ENCODE measurements at regions not wholly inside any gene's neighbourhood (a gene's known extent, or its start where the extent isn't known, plus 50 kb on each side); places are given as distances from the start of the nearest gene placed in this dataset.

DNA sequence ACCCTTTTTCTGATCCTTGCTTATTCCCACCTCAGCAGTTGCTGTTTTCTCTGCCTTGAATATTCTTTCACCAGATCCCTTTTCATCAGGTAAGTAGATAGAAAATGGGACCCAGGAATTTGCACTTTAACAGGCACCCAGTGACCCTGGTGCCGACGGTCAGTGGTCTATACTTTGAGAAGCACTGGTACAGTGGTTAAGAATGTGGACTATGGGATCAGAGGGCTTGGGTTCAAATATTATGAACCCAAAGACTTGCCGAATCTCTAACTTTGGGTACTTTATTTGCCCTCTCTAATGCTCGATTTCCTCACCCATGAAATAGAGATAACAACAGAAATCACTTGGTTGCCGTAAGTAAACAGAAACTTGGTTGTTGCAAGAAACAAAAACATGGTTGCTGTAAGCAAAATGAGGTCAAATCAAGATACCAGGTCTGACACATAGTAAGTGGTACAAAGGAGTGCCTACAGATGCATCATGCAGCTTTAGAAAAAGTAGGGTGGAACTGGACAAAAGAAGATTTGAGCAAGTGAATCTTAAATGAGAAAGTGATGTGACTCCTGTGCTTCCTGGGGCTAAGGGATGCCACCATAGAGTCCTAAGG is 69.5 kb upstream of the GLS start:
- Histone ChIP-seq H3K9me3 (ENCODE audit: insufficient read depth, low read length) (no peaks in the 10 kb centered on the region), H2AFZ (ENCODE audit: low read depth, low read length) (no peak overlapping the region), H3K79me2 (ENCODE audit: low read length) (no peaks in the 10 kb centered on the region), H3K4me1 (ENCODE audit: low read length) (0 out of 2 replicates have a peak, but pooled peaks cover 4% of the 10 kb centered on the region), H3K9ac (ENCODE audit: low read length) (no peak overlapping the region), H3K4me3 (ENCODE audit: low read length) (no peak overlapping the region), H3K27me3 (ENCODE audit: low read depth, low read length) (no peaks in the 10 kb centered on the region), H3K36me3 (replicated peaks; ENCODE audit: low read depth, low read length) (no peaks in the 10 kb centered on the region), H3K4me2 (ENCODE audit: low read length) (no peak overlapping the region), H4K20me1 (ENCODE audit: insufficient read depth, low read length) (no peaks in the 10 kb centered on the region), H3K27ac (ENCODE audit: low read length) (no peak overlapping the region)
- TF ChIP-seq, protein P1, sequence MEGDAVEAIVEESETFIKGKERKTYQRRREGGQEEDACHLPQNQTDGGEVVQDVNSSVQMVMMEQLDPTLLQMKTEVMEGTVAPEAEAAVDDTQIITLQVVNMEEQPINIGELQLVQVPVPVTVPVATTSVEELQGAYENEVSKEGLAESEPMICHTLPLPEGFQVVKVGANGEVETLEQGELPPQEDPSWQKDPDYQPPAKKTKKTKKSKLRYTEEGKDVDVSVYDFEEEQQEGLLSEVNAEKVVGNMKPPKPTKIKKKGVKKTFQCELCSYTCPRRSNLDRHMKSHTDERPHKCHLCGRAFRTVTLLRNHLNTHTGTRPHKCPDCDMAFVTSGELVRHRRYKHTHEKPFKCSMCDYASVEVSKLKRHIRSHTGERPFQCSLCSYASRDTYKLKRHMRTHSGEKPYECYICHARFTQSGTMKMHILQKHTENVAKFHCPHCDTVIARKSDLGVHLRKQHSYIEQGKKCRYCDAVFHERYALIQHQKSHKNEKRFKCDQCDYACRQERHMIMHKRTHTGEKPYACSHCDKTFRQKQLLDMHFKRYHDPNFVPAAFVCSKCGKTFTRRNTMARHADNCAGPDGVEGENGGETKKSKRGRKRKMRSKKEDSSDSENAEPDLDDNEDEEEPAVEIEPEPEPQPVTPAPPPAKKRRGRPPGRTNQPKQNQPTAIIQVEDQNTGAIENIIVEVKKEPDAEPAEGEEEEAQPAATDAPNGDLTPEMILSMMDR (IDR thresholded peaks at IDR 0.05; ENCODE audit: low read depth, low read length): no peak
- TF ChIP-seq EZH2phosphoT487 (IDR thresholded peaks at IDR 0.05; ENCODE audit: low read depth): no peak

GRCh38 chr2:190811811-190812210 is 68.8 kb upstream of the GLS start:
- no peaks in the 10 kb centered on the region for H4K20me1 ChIP-seq (ENCODE audit: insufficient read depth, low read length)
- H3K9ac ChIP-seq (ENCODE audit: low read length): no peak overlapping the region
- no peak overlapping the region for H2AFZ ChIP-seq (ENCODE audit: low read depth, low read length)
- no peaks in the 10 kb centered on the region for H3K79me2 ChIP-seq (ENCODE audit: low read length)
- no peaks in the 10 kb centered on the region for H3K36me3 ChIP-seq (replicated peaks; ENCODE audit: low read depth, low read length)
- H3K4me1 ChIP-seq (ENCODE audit: low read length): 0 out of 2 replicates have a peak, but pooled peaks cover 4% of the 10 kb centered on the region
- H3K4me2 ChIP-seq (ENCODE audit: low read length): no peak overlapping the region
- no peaks in the 10 kb centered on the region for H3K9me3 ChIP-seq (ENCODE audit: insufficient read depth, low read length)
- H3K27ac ChIP-seq (ENCODE audit: low read length): no peak overlapping the region
- no peaks in the 10 kb centered on the region for H3K27me3 ChIP-seq (ENCODE audit: low read depth, low read length)
- H3K4me3 ChIP-seq (ENCODE audit: low read length): no peak overlapping the region
- TF ChIP-seq, protein P1 (IDR thresholded peaks at IDR 0.05; ENCODE audit: low read depth, low read length): no peak
- TF ChIP-seq EZH2phosphoT487 (IDR thresholded peaks at IDR 0.05; ENCODE audit: low read depth): no peak

DNA sequence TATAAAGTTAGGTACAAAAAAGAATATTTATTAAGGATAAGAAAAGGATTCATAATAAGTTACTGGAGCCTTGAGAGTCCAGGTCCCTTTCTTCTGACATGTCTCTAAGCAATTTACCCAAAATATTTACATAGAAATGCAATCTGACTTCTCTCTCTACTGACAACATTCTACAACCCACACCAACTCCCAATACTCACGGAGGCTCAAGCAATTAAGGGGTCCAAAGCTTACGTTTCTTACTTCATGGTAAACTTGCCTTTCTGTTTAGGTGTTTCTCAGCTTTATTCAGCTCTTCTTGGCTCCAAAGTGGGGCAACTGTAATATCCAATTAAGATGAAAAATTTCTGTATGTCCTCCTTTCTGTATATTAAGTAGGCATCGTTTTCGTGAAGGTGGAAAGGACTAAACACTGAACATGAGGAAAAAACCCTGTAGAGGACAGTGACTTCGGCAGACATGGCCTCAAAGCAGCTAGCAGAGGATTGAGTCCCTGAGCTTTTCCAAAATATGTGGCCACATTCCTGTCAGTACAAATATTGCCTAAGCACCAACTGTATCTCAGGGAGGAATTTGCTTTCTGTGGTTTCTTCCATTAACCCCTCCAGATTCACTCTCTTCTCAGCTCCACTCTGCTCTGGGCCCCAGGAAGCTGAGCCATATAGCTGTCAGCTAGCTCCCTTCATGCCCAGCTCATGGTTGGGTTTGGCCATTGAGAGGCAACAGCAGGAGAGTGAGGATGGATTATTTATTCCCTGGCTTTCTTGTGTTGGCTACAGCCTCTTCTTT is 67.9 kb upstream of the GLS start:
- no peaks in the 10 kb centered on the region for H3K9me3 ChIP-seq (ENCODE audit: insufficient read depth, low read length)
- no peak overlapping the region for H3K27ac ChIP-seq (ENCODE audit: low read length)
- peaks cover 3% of the 10 kb centered on the region for H3K36me3 ChIP-seq (replicated peaks; ENCODE audit: low read depth, low read length)
- no peak overlapping the region for H3K4me2 ChIP-seq (ENCODE audit: low read length)
- no peaks in the 10 kb centered on the region for H3K79me2 ChIP-seq (ENCODE audit: low read length)
- no peak overlapping the region for H3K9ac ChIP-seq (ENCODE audit: low read length)
- TF ChIP-seq, protein P1 (IDR thresholded peaks at IDR 0.05; ENCODE audit: low read depth, low read length): no peak
- TF ChIP-seq EZH2phosphoT487 (IDR thresholded peaks at IDR 0.05; ENCODE audit: low read depth): no peak
- H3K27me3 ChIP-seq (ENCODE audit: low read depth, low read length): no peaks in the 10 kb centered on the region
- H4K20me1 ChIP-seq (ENCODE audit: insufficient read depth, low read length): no peaks in the 10 kb centered on the region
- no peak overlapping the region for H3K4me3 ChIP-seq (ENCODE audit: low read length)
- no peak overlapping the region for H2AFZ ChIP-seq (ENCODE audit: low read depth, low read length)
- 0 out of 2 replicates have a peak, but pooled peaks cover 4% of the 10 kb centered on the region for H3K4me1 ChIP-seq (ENCODE audit: low read length)

DNA sequence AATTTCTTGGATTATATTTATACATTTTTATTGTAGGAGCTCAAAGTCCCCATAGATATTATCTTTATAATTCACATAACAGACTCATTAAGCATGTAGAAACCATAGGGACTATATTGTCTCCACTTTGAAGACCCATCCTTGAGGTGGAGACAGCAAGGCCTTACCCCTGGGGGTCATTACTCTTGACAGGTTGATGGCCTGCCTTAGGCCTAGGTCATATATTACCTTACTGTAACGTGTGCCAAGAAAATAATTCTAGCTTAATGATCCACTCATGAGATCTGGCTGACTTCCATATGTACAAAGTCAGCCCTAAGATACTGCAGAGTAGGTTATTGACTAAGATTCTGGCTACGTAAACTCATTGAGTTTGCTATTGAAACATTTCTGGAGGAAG is 65.4 kb upstream of the GLS start:
- Histone ChIP-seq H3K79me2 (ENCODE audit: low read length) (no peaks in the 10 kb centered on the region), H4K20me1 (ENCODE audit: insufficient read depth, low read length) (no peaks in the 10 kb centered on the region), H3K9ac (ENCODE audit: low read length) (no peak overlapping the region), H3K36me3 (replicated peaks; ENCODE audit: low read depth, low read length) (peaks cover 3% of the 10 kb centered on the region), H3K27me3 (ENCODE audit: low read depth, low read length) (no peaks in the 10 kb centered on the region), H3K4me1 (ENCODE audit: low read length) (no peaks in the 10 kb centered on the region), H3K9me3 (ENCODE audit: insufficient read depth, low read length) (no peaks in the 10 kb centered on the region), H3K4me3 (ENCODE audit: low read length) (no peak overlapping the region), H3K4me2 (ENCODE audit: low read length) (no peak overlapping the region), H3K27ac (ENCODE audit: low read length) (no peak overlapping the region), H2AFZ (ENCODE audit: low read depth, low read length) (no peak overlapping the region)
- no peak for TF ChIP-seq EZH2phosphoT487 (IDR thresholded peaks at IDR 0.05; ENCODE audit: low read depth)
- TF ChIP-seq, protein P1 (IDR thresholded peaks at IDR 0.05; ENCODE audit: low read depth, low read length): no peak
